WTC11 (cell line): ENCODE measurements at regions not wholly inside any gene's neighbourhood (a gene's known extent, or its start where the extent isn't known, plus 50 kb on each side); places are given as distances from the start of the nearest gene placed in this dataset.

Experiments used
- AFF4 ChIP-seq: sonication (generic); formaldehyde crosslinking; IDR thresholded peaks from 2 replicates; pipeline ENCODE4 v1.8.1; 2023; ENCODE audit warnings: mild to moderate bottlenecking, missing genetic modification reagents, borderline replicate concordance
- ATF2 ChIP-seq: sonication (generic); formaldehyde crosslinking; IDR thresholded peaks from 2 replicates; pipeline ENCODE4 v1.8.1; 2022; ENCODE audit warnings: low read depth, missing genetic modification reagents, borderline replicate concordance
- ATF3 ChIP-seq: sonication (generic); formaldehyde crosslinking; conservative IDR thresholded peaks from 2 replicates; pipeline ENCODE4 v1.8.1; 2022; ENCODE audit warnings: mild to moderate bottlenecking, missing genetic modification reagents
- CTCF ChIP-seq: fragments of 200-600 bp; IDR thresholded peaks from 2 replicates; pipeline ENCODE4 v1.8.0; 2022; ENCODE audit warnings: antibody characterized with exemption
- E2F1 ChIP-seq: sonication (generic); formaldehyde crosslinking; IDR thresholded peaks from 2 replicates; pipeline ENCODE4 v1.8.0; 2022; ENCODE audit warnings: mild to moderate bottlenecking, missing genetic modification reagents
- FOXP1 ChIP-seq: sonication (generic); formaldehyde crosslinking; IDR thresholded peaks from 2 replicates; pipeline ENCODE4 v1.8.0; 2022; ENCODE audit warnings: missing genetic modification reagents, mild to moderate bottlenecking, moderate library complexity, borderline replicate concordance
- HMGXB4 ChIP-seq: sonication (generic); formaldehyde crosslinking; IDR thresholded peaks from 2 replicates; pipeline ENCODE4 v1.8.1; 2023; ENCODE audit warnings: mild to moderate bottlenecking, moderate library complexity, missing genetic modification reagents
- JUN ChIP-seq: sonication (generic); formaldehyde crosslinking; IDR thresholded peaks from 2 replicates; pipeline ENCODE4 v1.8.0; 2023; ENCODE audit warnings: mild to moderate bottlenecking, missing genetic modification reagents
- NR3C1 ChIP-seq: sonication (generic); formaldehyde crosslinking; conservative IDR thresholded peaks from 2 replicates; pipeline ENCODE4 v1.8.1; 2023; ENCODE audit warnings: low read depth, mild to moderate bottlenecking, missing genetic modification reagents
- SMAD3 ChIP-seq: sonication (generic); formaldehyde crosslinking; IDR thresholded peaks from 2 replicates; pipeline ENCODE4 v1.8.0; 2022; ENCODE audit warnings: missing genetic modification reagents, mild to moderate bottlenecking, borderline replicate concordance
- STAT6 ChIP-seq: sonication (generic); formaldehyde crosslinking; conservative IDR thresholded peaks from 2 replicates; pipeline ENCODE4 v1.8.1; 2023; ENCODE audit warnings: mild to moderate bottlenecking, low read depth, missing genetic modification reagents, moderate library complexity
- USF1 ChIP-seq: sonication (generic); formaldehyde crosslinking; IDR thresholded peaks from 2 replicates; pipeline ENCODE4 v1.8.0; 2022; ENCODE audit warnings: mild to moderate bottlenecking, missing genetic modification reagents
- ZNF121 ChIP-seq: sonication (generic); formaldehyde crosslinking; IDR thresholded peaks from 2 replicates; pipeline ENCODE4 v1.8.0; 2023; ENCODE audit warnings: missing genetic modification reagents
- ZNF263 ChIP-seq: sonication (generic); formaldehyde crosslinking; IDR thresholded peaks from 2 replicates; pipeline ENCODE4 v1.8.1; 2022; ENCODE audit warnings: low read depth, mild to moderate bottlenecking, moderate library complexity, missing genetic modification reagents

GRCh38 chr5:5078009-5078897 lies 61.9 kb upstream of the ADAMTS16 start:
- TF ChIP-seq CTCF (no peak), HMGXB4 (no peak), NR3C1 (no peak), ATF3 (CRISPR knock-in tag) (no peak), STAT6 (CRISPR knock-in tag) (no peak), AFF4 (no peak), ZNF121 (no peak), ATF2 (CRISPR knock-in tag) (no peak), USF1 (CRISPR knock-in tag) (peak; percentile 20; the same call in 1 of the 2 replicates), JUN (CRISPR knock-in tag) (no peak), E2F1 (CRISPR knock-in tag) (0 out of 2 replicates have a peak, but pooled peaks have one; percentile 69), SMAD3 (no peak; the same call in 1 of the 2 replicates), ZNF263 (CRISPR knock-in tag) (no peak), FOXP1 (no peak)
